ENCODE measurements at regions not wholly inside any gene's neighbourhood (a gene's known extent, or its start where the extent isn't known, plus 50 kb on each side); places are given as distances from the start of the nearest gene placed in this dataset.

- intact Hi-C loops (cut with DNase I; ENCODE audit: low total_unique reads): no loop called here
- DNase-seq (ENCODE audit: low spot score in 2 of 2): no peak
- no peak overlapping the region for H3K4me3 ChIP-seq (ENCODE audit: low read depth, poor library complexity, severe bottlenecking)
- TF ChIP-seq POLR2A (IDR thresholded peaks at IDR 0.05): no peak
- no peak for TF ChIP-seq CTCF (IDR thresholded peaks at IDR 0.05)
- 35 to 39% methylated on average over 1 of the region's 1 CpG for WGBS, 2 donors
Measured at GRCh38 chr10:32114508-32114907, 58.3 kb upstream of the KIF5B start.

GRCh38 chr10:32112055-32112454 lies 55.8 kb upstream of the KIF5B start:
- H3K4me3 ChIP-seq (ENCODE audit: low read depth, poor library complexity, severe bottlenecking): no peak overlapping the region
- WGBS, 2 donors: 12 to 18% methylated on average over 3 of the region's 3 CpGs
- peak in 1 of 2 donors; percentile 50 for DNase-seq (ENCODE audit: low spot score in 2 of 2)
- no peak for TF ChIP-seq CTCF (IDR thresholded peaks at IDR 0.05)
- TF ChIP-seq POLR2A (IDR thresholded peaks at IDR 0.05): no peak
- intact Hi-C loops (cut with DNase I; ENCODE audit: low total_unique reads): no loop called here

GRCh38 chr10:32111585-32111984 lies 55.4 kb upstream of the KIF5B start:
- TF ChIP-seq CTCF (IDR thresholded peaks at IDR 0.05) (no peak), POLR2A (IDR thresholded peaks at IDR 0.05) (no peak)
- intact Hi-C loops (cut with DNase I; ENCODE audit: low total_unique reads): no loop called here
- DNase-seq (ENCODE audit: low spot score in 2 of 2): peak in 1 of 2 donors; percentile 49
- no peak overlapping the region for H3K4me3 ChIP-seq (ENCODE audit: low read depth, poor library complexity, severe bottlenecking)
- 80 to 83% methylated on average over 3 of the region's 3 CpGs for WGBS, 2 donors

GRCh38 chr10:32110790-32111189 lies 54.6 kb upstream of the KIF5B start:
- peak in 1 of 2 donors; percentile 53 for DNase-seq (ENCODE audit: low spot score in 2 of 2)
- H3K4me3 ChIP-seq (ENCODE audit: low read depth, poor library complexity, severe bottlenecking): no peak overlapping the region
- no peak for TF ChIP-seq POLR2A (IDR thresholded peaks at IDR 0.05)
- TF ChIP-seq CTCF (IDR thresholded peaks at IDR 0.05): no peak
- intact Hi-C loops (cut with DNase I; ENCODE audit: low total_unique reads): no loop called here
- 87 to 92% methylated on average over 7 of the region's 7 CpGs for WGBS, 2 donors

- intact Hi-C loops (cut with DNase I; ENCODE audit: low total_unique reads): no loop called here
- no peak for TF ChIP-seq POLR2A (IDR thresholded peaks at IDR 0.05)
- no peak for TF ChIP-seq CTCF (IDR thresholded peaks at IDR 0.05)
- DNase-seq (ENCODE audit: low spot score in 2 of 2): peak in 1 of 2 donors; percentile 61
- H3K4me3 ChIP-seq (ENCODE audit: low read depth, poor library complexity, severe bottlenecking): no peak overlapping the region
- WGBS, 2 donors: 89 to 93% methylated on average over 24 of the region's 24 CpGs
Measured at GRCh38 chr10:32109603-32110002, 53.4 kb upstream of the KIF5B start.
